ENCODE measurements at regions not wholly inside any gene's neighbourhood (a gene's known extent, or its start where the extent isn't known, plus 50 kb on each side); places are given as distances from the start of the nearest gene placed in this dataset.
A peak's percentile ranks its signal among the peaks of the same experiment; 100 is the strongest.
"Not testable (repeated sequence)": the region's sequence is repeated elsewhere in the genome, so short reads cannot be mapped to it uniquely, and the experiment has no call there.

DNA sequence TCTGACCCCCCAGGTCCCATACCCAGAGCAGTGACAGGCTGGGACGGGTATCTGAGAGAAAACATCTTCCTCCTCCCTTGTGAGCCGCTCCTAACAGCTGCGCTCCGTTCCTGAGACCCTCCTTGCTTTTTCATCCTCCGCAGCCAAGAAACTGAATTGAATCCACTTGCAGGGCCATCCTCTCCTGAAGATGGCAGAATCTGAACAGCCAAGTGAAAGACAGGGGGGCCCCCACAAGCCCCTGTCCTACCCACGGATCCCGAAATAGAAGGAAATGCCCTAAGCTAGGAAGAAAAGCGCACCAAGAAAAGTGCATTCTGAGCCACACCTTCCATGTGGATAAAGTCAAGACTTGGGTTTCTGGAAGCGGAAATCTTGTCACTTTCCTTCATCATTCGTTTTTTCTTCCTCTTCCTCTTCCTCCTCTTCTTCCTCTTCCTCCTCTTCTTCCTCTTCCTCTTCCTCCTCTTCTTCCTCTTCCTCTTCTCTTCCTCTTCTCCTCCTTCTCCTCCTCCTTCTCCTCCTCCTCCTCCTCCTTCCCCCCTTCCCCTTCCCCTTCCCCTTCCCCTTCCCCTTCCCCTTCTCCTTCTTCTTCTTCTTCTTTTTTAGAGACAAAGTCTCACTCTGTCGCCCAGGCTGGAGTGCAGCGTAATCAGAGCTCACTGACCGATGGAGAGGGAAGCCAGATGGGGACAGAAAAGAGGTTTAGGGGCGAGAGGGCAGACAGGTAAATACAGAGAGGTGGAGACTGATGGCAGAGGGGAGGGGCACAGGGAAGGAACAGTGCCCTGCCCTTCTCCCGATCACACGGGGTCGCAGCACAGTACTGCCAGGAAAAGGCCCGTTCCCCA, 86.0 kb upstream of the WWC2 start:
- TF ChIP-seq CTCF (IDR thresholded peaks at IDR 0.05; ENCODE audit: low read depth, low read length) = peak; percentile 37
- H3K36me3 ChIP-seq = no peaks in the 10 kb centered on the region
- no peaks in the 10 kb centered on the region for H3K9me3 ChIP-seq
- H3K27me3 ChIP-seq = peaks cover 5% of the 10 kb centered on the region
- no peak for DNase-seq
- H3K4me1 ChIP-seq = no peaks in the 10 kb centered on the region
- no peak overlapping the region for H3K4me3 ChIP-seq (ENCODE audit: low read depth, low read length)

DNA sequence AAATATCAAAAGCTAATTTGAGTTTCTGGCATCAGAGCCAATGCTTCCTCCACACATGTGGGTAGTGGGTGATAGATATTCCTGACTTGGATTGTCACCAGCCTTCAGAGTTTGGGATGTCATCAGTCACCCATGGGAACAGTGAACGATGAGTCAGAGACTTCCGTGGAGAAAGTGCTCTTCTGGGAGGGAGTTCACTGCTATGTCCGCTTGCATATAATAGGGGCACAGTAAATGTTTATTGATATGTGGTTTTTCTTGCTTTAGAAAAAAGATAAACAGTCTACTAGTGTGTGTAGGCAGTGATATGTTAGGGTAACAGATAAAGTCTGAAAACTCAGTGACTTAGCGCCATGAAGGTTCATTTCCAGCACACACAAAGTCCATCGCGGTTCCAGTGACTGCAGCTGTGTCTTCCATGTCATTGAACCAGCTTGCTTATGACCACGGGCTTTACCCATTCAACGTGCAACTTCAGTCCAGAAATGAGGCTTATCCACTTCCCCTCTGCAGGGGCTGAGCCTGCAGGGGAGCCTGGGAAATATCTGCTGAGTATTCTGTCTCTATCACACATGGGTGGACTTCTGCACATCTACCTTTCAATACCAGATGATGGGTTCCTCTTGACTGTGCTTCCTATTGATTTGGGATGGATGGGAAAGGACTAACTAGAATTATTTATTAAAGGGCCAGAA, 87.7 kb upstream of the WWC2 start:
- no peak for DNase-seq

GRCh38 chr4:183008492-183008891, 90.6 kb upstream of the WWC2 start:
- TF ChIP-seq CTCF (IDR thresholded peaks at IDR 0.05; ENCODE audit: low read depth, low read length) = no peak

More for the DNA sequence above, 87.7 kb upstream of the WWC2 start:
- Histone ChIP-seq H3K9me3 (no peaks in the 10 kb centered on the region), H3K36me3 (no peaks in the 10 kb centered on the region), H3K27me3 (peaks cover 6% of the 10 kb centered on the region), H3K4me1 (no peaks in the 10 kb centered on the region), H3K4me3 (ENCODE audit: low read depth, low read length) (no peak overlapping the region)
- no peak for TF ChIP-seq CTCF (IDR thresholded peaks at IDR 0.05; ENCODE audit: low read depth, low read length)

DNA sequence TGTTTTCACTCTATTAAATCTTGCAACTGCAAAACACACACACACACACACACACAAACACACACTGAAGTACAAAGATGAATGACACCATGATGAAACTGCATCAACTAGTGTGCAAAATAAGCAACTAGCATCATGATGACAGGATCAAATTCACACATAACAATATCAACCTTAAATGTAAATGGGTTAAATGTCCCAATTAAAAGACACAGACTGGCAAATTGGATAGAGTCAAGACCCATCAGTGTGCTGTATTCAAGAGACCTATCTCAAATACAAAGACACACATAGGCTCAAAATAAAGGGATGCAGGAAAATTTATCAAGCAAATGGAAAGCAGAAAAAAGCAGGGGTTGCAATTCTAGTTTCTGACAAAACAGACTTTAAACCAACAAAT, 87.2 kb upstream of the DCTD start:
- not testable (repeated sequence) for H3K4me3 ChIP-seq (ENCODE audit: low read depth, low read length); H3K27me3 ChIP-seq; H3K4me1 ChIP-seq; H3K9me3 ChIP-seq; DNase-seq; H3K36me3 ChIP-seq

More at GRCh38 chr4:183008492-183008891, 90.6 kb upstream of the WWC2 start:
- H3K4me1 ChIP-seq = no peaks in the 10 kb centered on the region
- H3K36me3 ChIP-seq = no peaks in the 10 kb centered on the region
- no peak overlapping the region for H3K4me3 ChIP-seq (ENCODE audit: low read depth, low read length)
- DNase-seq = no peak
- no peaks in the 10 kb centered on the region for H3K9me3 ChIP-seq
- H3K27me3 ChIP-seq = peaks cover 6% of the 10 kb centered on the region

DNA sequence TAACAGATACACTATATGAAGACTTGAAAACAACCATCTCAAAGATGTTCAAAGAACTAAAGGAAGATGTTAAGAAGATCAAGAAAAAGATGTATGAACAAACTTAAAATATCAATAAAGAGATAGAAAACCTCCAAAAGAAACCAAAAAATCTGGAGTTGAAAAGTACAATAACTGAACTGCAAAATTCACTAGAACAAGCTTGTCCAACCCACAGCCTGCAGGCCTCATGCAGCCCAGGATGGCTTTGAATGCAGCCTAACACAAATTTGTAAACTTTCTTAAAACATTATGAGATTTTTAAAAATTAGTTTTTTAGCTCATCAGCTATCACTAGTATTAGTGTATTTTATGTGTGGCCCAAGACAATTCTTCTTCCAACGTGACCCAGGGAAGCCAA, 77.0 kb upstream of the DCTD start:
- Histone ChIP-seq H3K9me3 (no peaks in the 10 kb centered on the region), H3K27me3 (no peaks in the 10 kb centered on the region)

More for the DNA sequence above, 77.0 kb upstream of the DCTD start:
- no peak for TF ChIP-seq CTCF (IDR thresholded peaks at IDR 0.05; ENCODE audit: low read depth, low read length)
- no peaks in the 10 kb centered on the region for H3K4me1 ChIP-seq
- H3K4me3 ChIP-seq (ENCODE audit: low read depth, low read length) = no peak overlapping the region
- no peak for DNase-seq
- H3K36me3 ChIP-seq = no peaks in the 10 kb centered on the region
